Neural crest cell (in vitro differentiated cells): ENCODE measurements at regions not wholly inside any gene's neighbourhood (a gene's known extent, or its start where the extent isn't known, plus 50 kb on each side); places are given as distances from the start of the nearest gene placed in this dataset.
"Not testable (repeated sequence)": the region's sequence is repeated elsewhere in the genome, so short reads cannot be mapped to it uniquely, and the experiment has no call there.

Source experiments
- DNase-seq: peaks from one replicate; pipeline ENCODE4 v3.0.0; 2021; ENCODE audit warnings: low read depth, mixed read lengths, low spot score
- H3K27ac Mint-ChIP-seq: one replicate; pipeline ENCODE4 v1.8.0; 2021; ENCODE audit warnings: mild to moderate bottlenecking, mixed read lengths; ENCODE audit not compliant: unreplicated experiment
- H3K27me3 Mint-ChIP-seq: 2 replicates; pipeline ENCODE4 v1.8.0; 2021; ENCODE audit warnings: low read depth, mild to moderate bottlenecking, mixed read lengths
- H3K36me3 Mint-ChIP-seq: 2 replicates; pipeline ENCODE4 v1.8.0; 2021; ENCODE audit warnings: low read depth, mild to moderate bottlenecking, mixed read lengths
- H3K4me1 Mint-ChIP-seq: 2 replicates; pipeline ENCODE4 v1.8.0; 2021; ENCODE audit warnings: mixed read lengths
- H3K4me3 Mint-ChIP-seq: one replicate; pipeline ENCODE4 v1.8.0; 2021; ENCODE audit warnings: mild to moderate bottlenecking, mixed read lengths
- H3K9me3 Mint-ChIP-seq: 2 replicates; pipeline ENCODE4 v1.8.0; 2021; ENCODE audit warnings: mixed read lengths
- CTCF ChIP-seq: fragments of 200-600 bp; sonication (generic); conservative IDR thresholded peaks from 2 replicates; pipeline ENCODE4 v1.5.0; 2021; ENCODE audit warnings: antibody characterized with exemption, mild to moderate bottlenecking

- Mint-ChIP-seq H3K9me3 (peaks cover 3% of the 10 kb centered on the region), H3K4me1 (no peaks in the 10 kb centered on the region), H3K27me3 (peaks cover 3% of the 10 kb centered on the region), H3K36me3 (no peaks in the 10 kb centered on the region), H3K4me3 (no peak overlapping the region), H3K27ac (no peak overlapping the region)
- DNase-seq, result no peak
- TF ChIP-seq CTCF, result no peak
Observed at GRCh38 chr1:90817399-90817798, 100.3 kb upstream of the BARHL2 start.

- not testable (repeated sequence) for H3K27ac Mint-ChIP-seq, DNase-seq, H3K9me3 Mint-ChIP-seq, H3K4me3 Mint-ChIP-seq, H3K27me3 Mint-ChIP-seq, H3K36me3 Mint-ChIP-seq, H3K4me1 Mint-ChIP-seq
Observed at GRCh38 chr1:90812237-90812636, 95.1 kb upstream of the BARHL2 start.

- DNase-seq, H3K4me3 Mint-ChIP-seq, H3K27ac Mint-ChIP-seq, H3K9me3 Mint-ChIP-seq, H3K36me3 Mint-ChIP-seq, H3K4me1 Mint-ChIP-seq, H3K27me3 Mint-ChIP-seq: not testable (repeated sequence)
Observed at GRCh38 chr1:90811444-90811950, 94.4 kb upstream of the BARHL2 start.

- TF ChIP-seq CTCF, result no peak
- no peak for DNase-seq
- Mint-ChIP-seq H3K36me3 (no peaks in the 10 kb centered on the region), H3K27ac (no peak overlapping the region), H3K4me1 (peaks cover 5% of the 10 kb centered on the region), H3K4me3 (no peak overlapping the region), H3K27me3 (peaks cover 3% of the 10 kb centered on the region), H3K9me3 (no peaks in the 10 kb centered on the region)
Observed at GRCh38 chr1:90810681-90811080, 93.6 kb upstream of the BARHL2 start.

GRCh38 chr1:90809996-90810395, 92.9 kb upstream of the BARHL2 start:
- Mint-ChIP-seq H3K4me1 (peaks cover 5% of the 10 kb centered on the region), H3K9me3 (no peaks in the 10 kb centered on the region), H3K27ac (no peak overlapping the region), H3K4me3 (no peak overlapping the region), H3K27me3 (peaks cover 3% of the 10 kb centered on the region), H3K36me3 (peaks cover 3% of the 10 kb centered on the region)
- no peak for TF ChIP-seq CTCF
- DNase-seq, result no peak

- Mint-ChIP-seq H3K36me3 (peaks cover 3% of the 10 kb centered on the region), H3K27ac (no peak overlapping the region), H3K4me3 (no peak overlapping the region), H3K4me1 (peaks cover 5% of the 10 kb centered on the region), H3K27me3 (peaks cover 3% of the 10 kb centered on the region), H3K9me3 (peaks cover 3% of the 10 kb centered on the region)
- no peak for DNase-seq
- no peak for TF ChIP-seq CTCF
Observed at GRCh38 chr1:90809093-90809492, 92.0 kb upstream of the BARHL2 start.

GRCh38 chr1:90807329-90807728, 90.2 kb upstream of the BARHL2 start:
- TF ChIP-seq CTCF, result no peak
- Mint-ChIP-seq H3K4me1 (peaks cover 5% of the 10 kb centered on the region), H3K9me3 (peaks cover 7% of the 10 kb centered on the region), H3K36me3 (peaks cover 5% of the 10 kb centered on the region), H3K4me3 (no peak overlapping the region), H3K27me3 (peaks cover 6% of the 10 kb centered on the region), H3K27ac (no peak overlapping the region)
- no peak for DNase-seq
